ENCODE measurements at regions not wholly inside any gene's neighbourhood (a gene's known extent, or its start where the extent isn't known, plus 50 kb on each side); places are given as distances from the start of the nearest gene placed in this dataset.
"Not testable (repeated sequence)": the region's sequence is repeated elsewhere in the genome, so short reads cannot be mapped to it uniquely, and the experiment has no call there.

- H4K91ac ChIP-seq (replicated peaks; ENCODE audit: insufficient read length, low read length); H2BK5ac ChIP-seq (ENCODE audit: low read depth, low read length); CTCF ChIA-PET (ENCODE audit: partially characterized antibody); H2AK5ac ChIP-seq (ENCODE audit: low read depth, low read length); H3K36me3 ChIP-seq (ENCODE audit: control insufficient read depth in 2 of 4, insufficient read depth in 4 of 4, low read length in 3 of 4); H3K27me3 ChIP-seq (replicated peaks in 1 of 4; ENCODE audit: control insufficient read depth in 3 of 4, extremely low read depth in 1 of 4, insufficient read depth in 3 of 4, low read length in 3 of 4); H2AFZ ChIP-seq (ENCODE audit: low read length); H3K4ac ChIP-seq (replicated peaks; ENCODE audit: insufficient read length, low read depth, low read length); H2BK12ac ChIP-seq (ENCODE audit: low read depth, low read length); H3K9me3 ChIP-seq (ENCODE audit: insufficient read depth in 2 of 2, low read depth in 1 of 2, low read length in 1 of 2); H4K8ac ChIP-seq (ENCODE audit: extremely low read depth, insufficient read depth, low read length); H3K23ac ChIP-seq (ENCODE audit: insufficient read length); H4K20me1 ChIP-seq (replicated peaks in 1 of 2; ENCODE audit: control insufficient read depth in 1 of 2, insufficient read depth in 2 of 2, low read length in 2 of 2); H3K9ac ChIP-seq (replicated peaks in 1 of 4; ENCODE audit: extremely low read depth in 1 of 4, low read depth in 3 of 4, low read length in 3 of 4); FAIRE-seq; H2BK120ac ChIP-seq (replicated peaks; ENCODE audit: low read depth, low read length); H2BK15ac ChIP-seq (ENCODE audit: low read length); H3K79me1 ChIP-seq (ENCODE audit: low read depth, low read length); DNase-seq (ENCODE audit: low read depth in 1 of 2, low spot score in 2 of 2); H3K56ac ChIP-seq (replicated peaks; ENCODE audit: insufficient read length, low read depth, low read length); H3K4me1 ChIP-seq (replicated peaks in 1 of 4; ENCODE audit: control insufficient read depth in 3 of 4, insufficient read depth in 4 of 4, low read length in 3 of 4); H3K4me2 ChIP-seq (ENCODE audit: insufficient read depth in 1 of 2, low read depth in 2 of 2, low read length in 2 of 2); H2BK20ac ChIP-seq (ENCODE audit: low read length); H3K18ac ChIP-seq (ENCODE audit: extremely low read depth, low read length); H3K14ac ChIP-seq (ENCODE audit: insufficient read length); POLR2A ChIA-PET (ENCODE audit: partially characterized antibody); H3K23me2 ChIP-seq (ENCODE audit: low read depth, low read length); H3K4me3 ChIP-seq (ENCODE audit: extremely low read depth in 1 of 4, insufficient read depth in 2 of 4, low read depth in 3 of 4, low read length in 4 of 4); H4K5ac ChIP-seq (ENCODE audit: insufficient read length, low read depth, low read length); H3K79me2 ChIP-seq (ENCODE audit: control insufficient read depth in 1 of 2, insufficient read depth in 2 of 2, low read length in 2 of 2); H3K27ac ChIP-seq (ENCODE audit: low read depth, low read length): not testable (repeated sequence)
- WGBS, 2 experiments (ENCODE audit: extremely low coverage in 1 of 2, insufficient coverage in 1 of 2, insufficient read length in 1 of 2, insufficient replicate concordance in 2 of 2, low coverage in 1 of 2, low lambda C conversion rate in 2 of 2, missing lambda C conversion rate in 1 of 2): 92% methylated on average over 1 of the region's 3 CpGs; no CpG with 5 or more reads in 1 of the 2 experiments
These were observed 79.2 kb downstream of the SLC41A2 start for GRCh38 chr12:104878858-104879257.

All from H1 (cell line).